ENCODE measurements at regions not wholly inside any gene's neighbourhood (a gene's known extent, or its start where the extent isn't known, plus 50 kb on each side); places are given as distances from the start of the nearest gene placed in this dataset.

GRCh38 chr5:33241802-33242201 lies 199.0 kb upstream of the TARS1 start:
- DNase-seq (ENCODE audit: low read depth in 2 of 2), result no peak

- DNase-seq (ENCODE audit: low read depth in 2 of 2), result no peak
These were observed 198.5 kb upstream of the TARS1 start for GRCh38 chr5:33242277-33242676.

GRCh38 chr5:33244441-33245150 lies 196.2 kb upstream of the TARS1 start:
- DNase-seq (ENCODE audit: low read depth in 2 of 2), result no peak

GRCh38 chr5:33254579-33254978 lies 186.2 kb upstream of the TARS1 start:
- DNase-seq (ENCODE audit: low read depth in 2 of 2), result no peak

- DNase-seq (ENCODE audit: low read depth in 2 of 2), result peak; percentile 84 to 85
These were observed 182.8 kb upstream of the TARS1 start for GRCh38 chr5:33257807-33258429.

GRCh38 chr5:33258553-33258952 lies 182.2 kb upstream of the TARS1 start:
- no peak for DNase-seq (ENCODE audit: low read depth in 2 of 2)

GRCh38 chr5:33260098-33260497 lies 180.7 kb upstream of the TARS1 start:
- no peak for DNase-seq (ENCODE audit: low read depth in 2 of 2)

- DNase-seq (ENCODE audit: low read depth in 2 of 2), result peak; percentile 64 to 65
These were observed 179.5 kb upstream of the TARS1 start for GRCh38 chr5:33261305-33261704.

- DNase-seq (ENCODE audit: low read depth in 2 of 2), result no peak
These were observed 179.0 kb upstream of the TARS1 start for GRCh38 chr5:33261747-33262146.

- DNase-seq (ENCODE audit: low read depth in 2 of 2), result no peak
These were observed 173.0 kb upstream of the TARS1 start for GRCh38 chr5:33267801-33268200.

GRCh38 chr5:33268374-33268773 lies 172.4 kb upstream of the TARS1 start:
- DNase-seq (ENCODE audit: low read depth in 2 of 2), result no peak

GRCh38 chr5:33270671-33271070 lies 170.1 kb upstream of the TARS1 start:
- DNase-seq (ENCODE audit: low read depth in 2 of 2), result no peak

GRCh38 chr5:33271606-33272005 lies 169.2 kb upstream of the TARS1 start:
- no peak for DNase-seq (ENCODE audit: low read depth in 2 of 2)

GRCh38 chr5:33272288-33272687 lies 168.5 kb upstream of the TARS1 start:
- DNase-seq (ENCODE audit: low read depth in 2 of 2), result peak; percentile 93 to 94

GRCh38 chr5:33273985-33274384 lies 166.8 kb upstream of the TARS1 start:
- DNase-seq (ENCODE audit: low read depth in 2 of 2), result no peak

GRCh38 chr5:33275391-33275790 lies 165.4 kb upstream of the TARS1 start:
- no peak for DNase-seq (ENCODE audit: low read depth in 2 of 2)

GRCh38 chr5:33275921-33276627 lies 164.7 kb upstream of the TARS1 start:
- DNase-seq (ENCODE audit: low read depth in 2 of 2), result peak; percentile 94 to 95

GRCh38 chr5:33276628-33276950 lies 164.2 kb upstream of the TARS1 start:
- no peak for DNase-seq (ENCODE audit: low read depth in 2 of 2)

- no peak for DNase-seq (ENCODE audit: low read depth in 2 of 2)
These were observed 163.6 kb upstream of the TARS1 start for GRCh38 chr5:33277061-33277650.

- no peak for DNase-seq (ENCODE audit: low read depth in 2 of 2)
These were observed 159.3 kb upstream of the TARS1 start for GRCh38 chr5:33281431-33281843.

- no peak for DNase-seq (ENCODE audit: low read depth in 2 of 2)
These were observed 158.6 kb upstream of the TARS1 start for GRCh38 chr5:33282157-33282556.

GRCh38 chr5:33282696-33283095 lies 158.1 kb upstream of the TARS1 start:
- DNase-seq (ENCODE audit: low read depth in 2 of 2), result no peak

- DNase-seq (ENCODE audit: low read depth in 2 of 2), result no peak
These were observed 157.5 kb upstream of the TARS1 start for GRCh38 chr5:33283243-33283642.

Measured in fibroblast of skin of left biceps (primary cell).